Upper lobe of right lung (tissue), 1 donor: ENCODE measurements at regions not wholly inside any gene's neighbourhood (a gene's known extent, or its start where the extent isn't known, plus 50 kb on each side); places are given as distances from the start of the nearest gene placed in this dataset.

ENCODE experiments used
- ATAC-seq: fragments of 200-7000 bp; cut with Tn5 transposase; one replicate; pipeline ENCODE4 v1.9.1; 2020; ENCODE audit warnings: mild to moderate bottlenecking, moderate library complexity
- DNase-seq: peaks from one replicate; pipeline ENCODE4 v3.0.0-alpha.2; 2020
- H3K27ac ChIP-seq: fragments of 200-600 bp; one replicate; pipeline ENCODE4 v1.8.0; 2022
- H3K27me3 ChIP-seq: fragments of 200-600 bp; one replicate; pipeline ENCODE4 v1.8.0; 2022; ENCODE audit warnings: mild to moderate bottlenecking
- H3K36me3 ChIP-seq: fragments of 200-600 bp; one replicate; pipeline ENCODE4 v1.8.0; 2022
- H3K4me1 ChIP-seq: fragments of 200-600 bp; one replicate; pipeline ENCODE4 v1.8.0; 2022
- H3K4me3 ChIP-seq: fragments of 200-600 bp; one replicate; pipeline ENCODE4 v1.8.0; 2022; ENCODE audit warnings: mild to moderate bottlenecking
- H3K9me3 ChIP-seq: fragments of 200-600 bp; one replicate; pipeline ENCODE4 v1.8.0; 2022
- CTCF ChIP-seq: fragments of 200-600 bp; IDR thresholded peaks from one replicate; pipeline ENCODE4 v1.8.0; 2022; ENCODE audit warnings: antibody characterized with exemption
- intact Hi-C: fragments of 100-400 bp; cut with DNase I; formaldehyde crosslinking; loops from one replicate; pipeline ENCODE4 v1.11.0; 2022
- donor health status: DM: no; HTN: yes; CAD: no; lungs with severe emphysema.

- intact Hi-C loops: no loop called here
- H3K36me3 ChIP-seq: no peaks in the 10 kb centered on the region
- no peaks in the 10 kb centered on the region for H3K4me1 ChIP-seq
- H3K4me3 ChIP-seq: no peak overlapping the region
- H3K27ac ChIP-seq: no peak overlapping the region
- ATAC-seq (no peak), DNase-seq (no peak)
- no peaks in the 10 kb centered on the region for H3K9me3 ChIP-seq
- TF ChIP-seq CTCF: no peak
- H3K27me3 ChIP-seq: no peaks in the 10 kb centered on the region
Measured at GRCh38 chr6:20314866-20315845, 86.5 kb upstream of the E2F3 start.

GRCh38 chr6:20317430-20317829 is 84.2 kb upstream of the E2F3 start:
- Histone ChIP-seq H3K4me3 (no peak overlapping the region), H3K27ac (no peak overlapping the region), H3K4me1 (no peaks in the 10 kb centered on the region), H3K27me3 (no peaks in the 10 kb centered on the region), H3K36me3 (no peaks in the 10 kb centered on the region), H3K9me3 (no peaks in the 10 kb centered on the region)
- intact Hi-C loops: no loop called here
- DNase-seq (no peak), ATAC-seq (no peak)
- no peak for TF ChIP-seq CTCF

- intact Hi-C loops: no loop called here
- ATAC-seq (no peak), DNase-seq (no peak)
- no peak overlapping the region for H3K4me3 ChIP-seq
- no peak overlapping the region for H3K27ac ChIP-seq
- no peaks in the 10 kb centered on the region for H3K27me3 ChIP-seq
- H3K4me1 ChIP-seq: no peaks in the 10 kb centered on the region
- TF ChIP-seq CTCF: no peak
- no peaks in the 10 kb centered on the region for H3K36me3 ChIP-seq
- no peaks in the 10 kb centered on the region for H3K9me3 ChIP-seq
Measured at GRCh38 chr6:20318851-20319387, 82.8 kb upstream of the E2F3 start.

- Histone ChIP-seq H3K4me1 (no peaks in the 10 kb centered on the region), H3K36me3 (no peaks in the 10 kb centered on the region), H3K4me3 (peak overlapping the region; percentile 31), H3K27ac (peak overlapping the region; percentile 67), H3K27me3 (no peaks in the 10 kb centered on the region), H3K9me3 (no peaks in the 10 kb centered on the region)
- no peak for TF ChIP-seq CTCF
- ATAC-seq (peak; percentile 92), DNase-seq (peak; percentile 72)
- intact Hi-C loops: no loop called here
Measured at GRCh38 chr6:20319520-20320357, 81.9 kb upstream of the E2F3 start.

- Histone ChIP-seq H3K9me3 (no peaks in the 10 kb centered on the region), H3K4me3 (no peak overlapping the region), H3K27me3 (no peaks in the 10 kb centered on the region), H3K27ac (no peak overlapping the region), H3K36me3 (no peaks in the 10 kb centered on the region), H3K4me1 (no peaks in the 10 kb centered on the region)
- DNase-seq: no peak
- no peak for TF ChIP-seq CTCF
- ATAC-seq: peak; percentile 60
- intact Hi-C loops: no loop called here
Measured at GRCh38 chr6:20325641-20326421, 75.8 kb upstream of the E2F3 start.
